H9 (cell line): ENCODE measurements at regions not wholly inside any gene's neighbourhood (a gene's known extent, or its start where the extent isn't known, plus 50 kb on each side); places are given as distances from the start of the nearest gene placed in this dataset.

Experiments
- DNase-seq: peaks from one replicate; pipeline ENCODE4 v3.0.0-alpha.2; 2017
- H2AFZ ChIP-seq: one replicate; pipeline ENCODE4 v1.6.1; 2013; ENCODE audit warnings: mild to moderate bottlenecking, low read length, control low read depth, moderate library complexity
- H2AK5ac ChIP-seq: 2 replicates; pipeline ENCODE4 v1.6.1; 2013; ENCODE audit warnings: low read length, control low read depth, mixed read lengths; ENCODE audit not compliant: insufficient read length
- H2BK120ac ChIP-seq: one replicate; pipeline ENCODE4 v1.6.1; 2013; ENCODE audit warnings: low read depth, mild to moderate bottlenecking, low read length, control low read depth, inconsistent platforms; ENCODE audit not compliant: poor library complexity, severe bottlenecking
- H2BK12ac ChIP-seq: 2 replicates; pipeline ENCODE4 v1.6.1; 2013; ENCODE audit warnings: low read length, control low read depth, mixed read lengths, low read depth; ENCODE audit not compliant: insufficient read length
- H2BK15ac ChIP-seq: 2 replicates; pipeline ENCODE4 v1.6.1; 2013; ENCODE audit warnings: low read depth, low read length, control low read depth
- H2BK20ac ChIP-seq: one replicate; pipeline ENCODE4 v1.6.1; 2013; ENCODE audit warnings: low read depth, mild to moderate bottlenecking, low read length, control low read depth, inconsistent platforms; ENCODE audit not compliant: poor library complexity, severe bottlenecking
- H2BK5ac ChIP-seq: 2 replicates; pipeline ENCODE4 v1.6.1; 2013; ENCODE audit warnings: low read length, control low read depth, mixed read lengths; ENCODE audit not compliant: insufficient read length
- H3K14ac ChIP-seq: 2 replicates; pipeline ENCODE4 v1.6.1; 2013; ENCODE audit warnings: low read length, control low read depth; ENCODE audit not compliant: insufficient read depth
- H3K18ac ChIP-seq: 2 replicates; pipeline ENCODE4 v1.6.1; 2013; ENCODE audit warnings: low read depth, mild to moderate bottlenecking, mixed read lengths, low read length, control low read depth; ENCODE audit not compliant: insufficient read length
- H3K23ac ChIP-seq: 2 replicates; pipeline ENCODE4 v1.6.1; 2013; ENCODE audit warnings: low read length, control low read depth, mixed read lengths, low read depth; ENCODE audit not compliant: insufficient read length
- H3K23me2 ChIP-seq: 2 replicates; pipeline ENCODE4 v1.6.1; 2013; ENCODE audit warnings: low read depth, mild to moderate bottlenecking, mixed read lengths, low read length, control low read depth; ENCODE audit not compliant: insufficient read length, poor library complexity, severe bottlenecking
- H3K27ac ChIP-seq: 2 replicates; pipeline ENCODE4 v1.5.1; 2013; ENCODE audit warnings: low read length, control low read depth, mixed read lengths, low read depth; ENCODE audit not compliant: insufficient read length
- H3K27me3 ChIP-seq: 2 replicates; pipeline ENCODE4 v1.6.1; 2013; ENCODE audit warnings: low read length, control low read depth, inconsistent platforms; ENCODE audit not compliant: insufficient read depth
- H3K4ac ChIP-seq: 2 replicates; pipeline ENCODE4 v1.6.1; 2013; ENCODE audit warnings: low read depth, mild to moderate bottlenecking, control low read depth, inconsistent platforms, low read length, moderate library complexity
- H3K4me1 ChIP-seq: 2 replicates; pipeline ENCODE4 v1.6.1; 2013; ENCODE audit warnings: low read length, control low read depth, inconsistent platforms; ENCODE audit not compliant: insufficient read depth
- H3K4me2 ChIP-seq: 2 replicates; pipeline ENCODE4 v1.6.1; 2013; ENCODE audit warnings: low read length, control low read depth, mixed read lengths; ENCODE audit not compliant: insufficient read length, insufficient read depth
- H3K56ac ChIP-seq: 2 replicates; pipeline ENCODE4 v1.6.1; 2013; ENCODE audit warnings: low read depth, mild to moderate bottlenecking, mixed read lengths, low read length, control low read depth; ENCODE audit not compliant: insufficient read length
- H3K79me1 ChIP-seq: 2 replicates; pipeline ENCODE4 v1.6.1; 2013; ENCODE audit warnings: low read depth, mild to moderate bottlenecking, moderate library complexity, low read length, control low read depth, inconsistent platforms; ENCODE audit not compliant: insufficient read depth, poor library complexity, severe bottlenecking
- H3K79me2 ChIP-seq: 2 replicates; pipeline ENCODE4 v1.6.1; 2013; ENCODE audit warnings: low read length, control low read depth, inconsistent platforms; ENCODE audit not compliant: insufficient read depth
- H3K9ac ChIP-seq: 2 replicates; pipeline ENCODE4 v1.6.1; 2013; ENCODE audit warnings: low read length, control low read depth, mixed read lengths; ENCODE audit not compliant: insufficient read length; ENCODE audit errors: extremely low read depth
- H3K9me3 ChIP-seq: one replicate; pipeline ENCODE4 v1.6.1; 2013; ENCODE audit warnings: low read depth, low read length, inconsistent platforms; ENCODE audit not compliant: control insufficient read depth
- H3T11ph ChIP-seq: one replicate; pipeline ENCODE4 v1.6.1; 2013; ENCODE audit warnings: mild to moderate bottlenecking, low read length, control low read depth, inconsistent platforms
- H4K20me1 ChIP-seq: one replicate; pipeline ENCODE4 v1.6.1; 2013; ENCODE audit not compliant: control insufficient read depth, insufficient read length, insufficient read depth
- H4K5ac ChIP-seq: 2 replicates; pipeline ENCODE4 v1.6.1; 2013; ENCODE audit warnings: low read depth, mild to moderate bottlenecking, mixed read lengths, low read length, control low read depth; ENCODE audit not compliant: insufficient read length
- H4K8ac ChIP-seq: replicated peaks from 2 replicates; pipeline ENCODE4 v1.6.1; 2013; ENCODE audit warnings: low read length, control low read depth, mixed read lengths, low read depth; ENCODE audit not compliant: insufficient read length
- H4K91ac ChIP-seq: 2 replicates; pipeline ENCODE4 v1.6.1; 2013; ENCODE audit warnings: low read depth, mild to moderate bottlenecking, moderate library complexity, mixed read lengths, low read length, control low read depth; ENCODE audit not compliant: insufficient read length
- H3K27ac Mint-ChIP-seq, 3 experiments: 2 replicates in 2 of 3; 3 replicates in 1 of 3; pipeline ENCODE4 v1.8.0; 2020 to 2021; ENCODE audit warnings: mixed read lengths in 3 of 3, mild to moderate bottlenecking in 1 of 3, moderate library complexity in 1 of 3
- H3K27me3 Mint-ChIP-seq: 2 replicates; pipeline ENCODE4 v1.8.0; 2021; ENCODE audit warnings: low read depth, mild to moderate bottlenecking, moderate library complexity, mixed read lengths
- H3K36me3 Mint-ChIP-seq, 3 experiments: 2 replicates in 2 of 3; 3 replicates in 1 of 3; pipeline ENCODE4 v1.8.0; 2020 to 2021; ENCODE audit warnings: low read depth in 3 of 3, mixed read lengths in 3 of 3; ENCODE audit not compliant: insufficient read depth in 1 of 3
- H3K4me1 Mint-ChIP-seq, 2 experiments: 2 replicates each; pipeline ENCODE4 v1.8.0; 2020; ENCODE audit warnings: mixed read lengths in 2 of 2
- H3K4me3 Mint-ChIP-seq, 2 experiments: 2 replicates in 1 of 2; 3 replicates in 1 of 2; pipeline ENCODE4 v1.8.0; 2020 to 2021; ENCODE audit warnings: mild to moderate bottlenecking in 2 of 2, mixed read lengths in 2 of 2, moderate library complexity in 1 of 2
- H3K9me3 Mint-ChIP-seq, 2 experiments: 2 replicates in 1 of 2; 3 replicates in 1 of 2; pipeline ENCODE4 v1.8.0; 2020; ENCODE audit warnings: mild to moderate bottlenecking in 2 of 2, mixed read lengths in 2 of 2, moderate library complexity in 1 of 2
- CTCF ChIP-seq: fragments of 200-600 bp; sonication (generic); conservative IDR thresholded peaks from 3 replicates; pipeline ENCODE4 v1.8.0; 2021; ENCODE audit warnings: antibody characterized with exemption, mild to moderate bottlenecking
- WGBS: extraction: QIAGEN DNeasy Blood & Tissue Kit; methylation state at CpG from one replicate; pipeline ENCODE4 v1.1.7; 2013; ENCODE audit warnings: missing lambda C conversion rate, low lambda C conversion rate, mixed read lengths; ENCODE audit not compliant: insufficient read length; ENCODE audit errors: extremely low coverage; 5-methylcytosine and 5-hydroxymethylcytosine counted together

- Mint-ChIP-seq H3K36me3 (peaks cover 0 to 4% (median 0%) of the 10 kb centered on the region in 3 experiments; a peak in 3 of 7 replicates), H3K27me3 (no peaks in the 10 kb centered on the region), H3K4me1 (peaks cover 42 to 56% of the 10 kb centered on the region in 2 experiments), H3K4me3 (no peak overlapping the region), H3K27ac (peak overlapping the region in 1 of 3 experiments; percentile 61; a peak in 1 of 7 replicates), H3K9me3 (no peaks in the 10 kb centered on the region)
- Histone ChIP-seq H3K9ac (no peak overlapping the region), H3K27me3 (no peaks in the 10 kb centered on the region), H3K23me2 (no peaks in the 10 kb centered on the region), H3K9me3 (no peaks in the 10 kb centered on the region), H3K23ac (no peak overlapping the region), H4K91ac (no peak overlapping the region), H2AFZ (no peak overlapping the region), H2BK5ac (no peak overlapping the region), H3K14ac (no peak overlapping the region), H2AK5ac (no peak overlapping the region), H4K8ac (no peak overlapping the region), H2BK15ac (no peak overlapping the region), H2BK12ac (no peak overlapping the region), H3K79me1 (no peaks in the 10 kb centered on the region), H3K27ac (no peak overlapping the region), H3K4ac (no peak overlapping the region), H2BK20ac (no peak overlapping the region), H2BK120ac (no peak overlapping the region), H3K4me1 (peaks cover 14% of the 10 kb centered on the region; the same call in 1 of the 2 replicates), H4K5ac (no peak overlapping the region), H3T11ph (no peak overlapping the region), H3K56ac (no peak overlapping the region), H3K79me2 (no peaks in the 10 kb centered on the region), H3K4me2 (no peak overlapping the region), H4K20me1 (no peaks in the 10 kb centered on the region), H3K18ac (no peak overlapping the region)
- no CpG with 5 or more reads among the region's 4 CpGs for WGBS
- no peak for TF ChIP-seq CTCF
- no peak for DNase-seq
Observed at GRCh38 chr4:28481565-28481964, 1620.9 kb downstream of the STIM2 start.
